Smooth muscle cell (in vitro differentiated cells): ENCODE measurements at regions not wholly inside any gene's neighbourhood (a gene's known extent, or its start where the extent isn't known, plus 50 kb on each side); places are given as distances from the start of the nearest gene placed in this dataset.

Source experiments
- DNase-seq: peaks from one replicate; lab custom pipeline; 2025; ENCODE audit not compliant: unreplicated experiment; lab: John Stamatoyannopoulos, UW
- H2AFZ ChIP-seq: fragments of 200-600 bp; sonication (generic); 2 replicates; pipeline ENCODE4 v1.6.0; 2016; ENCODE audit warnings: antibody characterized with exemption, low read depth, mild to moderate bottlenecking
- H3F3A ChIP-seq: fragments of 200-600 bp; sonication (generic); 2 replicates; pipeline ENCODE4 v1.6.0; 2017; ENCODE audit warnings: antibody characterized with exemption, low read depth
- H3K27ac ChIP-seq: fragments of 200-600 bp; sonication (generic); 2 replicates; pipeline ENCODE4 v1.5.1; 2016; ENCODE audit warnings: low read depth, mild to moderate bottlenecking
- H3K27me3 ChIP-seq: fragments of 200-600 bp; sonication (generic); 2 replicates; pipeline ENCODE4 v1.6.1; 2016; ENCODE audit warnings: low read depth, mild to moderate bottlenecking
- H3K36me3 ChIP-seq: fragments of 200-600 bp; sonication (generic); 2 replicates; pipeline ENCODE4 v1.5.1; 2016; ENCODE audit warnings: low read depth
- H3K4me1 ChIP-seq: fragments of 200-600 bp; sonication (generic); 2 replicates; pipeline ENCODE4 v1.5.1; 2016; ENCODE audit warnings: low read depth
- H3K4me2 ChIP-seq: fragments of 200-600 bp; sonication (generic); 2 replicates; pipeline ENCODE4 v1.6.0; 2016; ENCODE audit warnings: mild to moderate bottlenecking
- H3K4me3 ChIP-seq: fragments of 200-600 bp; sonication (generic); 2 replicates; pipeline ENCODE4 v1.5.1; 2016; ENCODE audit warnings: mild to moderate bottlenecking
- H3K79me2 ChIP-seq: fragments of 200-600 bp; sonication (generic); 2 replicates; pipeline ENCODE4 v1.6.0; 2016; ENCODE audit warnings: low read depth, mild to moderate bottlenecking
- H3K9ac ChIP-seq: fragments of 200-600 bp; sonication (generic); 2 replicates; pipeline ENCODE4 v1.6.0; 2016; ENCODE audit warnings: low read depth
- H3K9me3 ChIP-seq: fragments of 200-600 bp; sonication (generic); replicated peaks from 2 replicates; pipeline ENCODE4 v1.5.1; 2016; ENCODE audit warnings: low read depth
- H4K20me1 ChIP-seq: fragments of 200-600 bp; sonication (generic); 2 replicates; pipeline ENCODE4 v1.6.0; 2016; ENCODE audit warnings: low read depth
- WGBS: methylation state at CpG from one replicate; pipeline ENCODE4 v1.1.7; 2016; ENCODE audit warnings: low lambda C conversion rate; 5-methylcytosine and 5-hydroxymethylcytosine counted together
- TF ChIP-seq, protein P1 (sequence below): fragments of 200-600 bp; sonication (generic); IDR thresholded peaks from 2 replicates; pipeline ENCODE4 v1.5.1; 2017; ENCODE audit warnings: borderline replicate concordance, mild to moderate bottlenecking, antibody characterized with exemption; ENCODE audit not compliant: insufficient read depth, poor library complexity, severe bottlenecking

DNA sequence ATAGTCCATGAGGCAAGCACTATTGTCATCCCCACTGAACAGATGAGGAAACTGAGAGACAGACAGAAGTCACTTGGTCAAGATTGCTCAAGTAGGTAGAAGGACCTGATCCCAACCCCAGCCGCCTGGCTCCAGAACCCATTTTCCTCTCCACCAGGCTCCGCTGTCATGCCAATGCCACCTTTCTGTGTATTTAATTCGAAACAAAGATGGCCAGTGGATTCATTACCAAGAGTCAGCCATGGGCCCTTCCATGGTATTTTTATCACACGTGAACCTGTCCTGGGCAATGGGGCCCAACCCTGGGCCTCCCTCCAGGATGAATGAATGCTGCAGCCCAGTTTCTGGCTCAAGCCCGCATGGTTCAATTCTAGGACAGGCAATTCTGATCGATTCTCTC is 673.4 kb downstream of the BCL11B start:
- no peak overlapping the region for H3K4me2 ChIP-seq
- H3K27ac ChIP-seq, result no peak overlapping the region
- H3K79me2 ChIP-seq, result no peaks in the 10 kb centered on the region
- H4K20me1 ChIP-seq, result no peaks in the 10 kb centered on the region
- WGBS, result 94% methylated on average over 6 of the region's 6 CpGs
- no peaks in the 10 kb centered on the region for H3K36me3 ChIP-seq
- no peaks in the 10 kb centered on the region for H3K4me1 ChIP-seq
- TF ChIP-seq, protein P1, sequence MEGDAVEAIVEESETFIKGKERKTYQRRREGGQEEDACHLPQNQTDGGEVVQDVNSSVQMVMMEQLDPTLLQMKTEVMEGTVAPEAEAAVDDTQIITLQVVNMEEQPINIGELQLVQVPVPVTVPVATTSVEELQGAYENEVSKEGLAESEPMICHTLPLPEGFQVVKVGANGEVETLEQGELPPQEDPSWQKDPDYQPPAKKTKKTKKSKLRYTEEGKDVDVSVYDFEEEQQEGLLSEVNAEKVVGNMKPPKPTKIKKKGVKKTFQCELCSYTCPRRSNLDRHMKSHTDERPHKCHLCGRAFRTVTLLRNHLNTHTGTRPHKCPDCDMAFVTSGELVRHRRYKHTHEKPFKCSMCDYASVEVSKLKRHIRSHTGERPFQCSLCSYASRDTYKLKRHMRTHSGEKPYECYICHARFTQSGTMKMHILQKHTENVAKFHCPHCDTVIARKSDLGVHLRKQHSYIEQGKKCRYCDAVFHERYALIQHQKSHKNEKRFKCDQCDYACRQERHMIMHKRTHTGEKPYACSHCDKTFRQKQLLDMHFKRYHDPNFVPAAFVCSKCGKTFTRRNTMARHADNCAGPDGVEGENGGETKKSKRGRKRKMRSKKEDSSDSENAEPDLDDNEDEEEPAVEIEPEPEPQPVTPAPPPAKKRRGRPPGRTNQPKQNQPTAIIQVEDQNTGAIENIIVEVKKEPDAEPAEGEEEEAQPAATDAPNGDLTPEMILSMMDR, result no peak
- H3K9ac ChIP-seq, result no peak overlapping the region
- no peak overlapping the region for H2AFZ ChIP-seq
- no peak overlapping the region for H3K4me3 ChIP-seq
- no peaks in the 10 kb centered on the region for H3K9me3 ChIP-seq
- no peaks in the 10 kb centered on the region for H3K27me3 ChIP-seq
- DNase-seq, result no peak
- H3F3A ChIP-seq, result no peaks in the 10 kb centered on the region

DNA sequence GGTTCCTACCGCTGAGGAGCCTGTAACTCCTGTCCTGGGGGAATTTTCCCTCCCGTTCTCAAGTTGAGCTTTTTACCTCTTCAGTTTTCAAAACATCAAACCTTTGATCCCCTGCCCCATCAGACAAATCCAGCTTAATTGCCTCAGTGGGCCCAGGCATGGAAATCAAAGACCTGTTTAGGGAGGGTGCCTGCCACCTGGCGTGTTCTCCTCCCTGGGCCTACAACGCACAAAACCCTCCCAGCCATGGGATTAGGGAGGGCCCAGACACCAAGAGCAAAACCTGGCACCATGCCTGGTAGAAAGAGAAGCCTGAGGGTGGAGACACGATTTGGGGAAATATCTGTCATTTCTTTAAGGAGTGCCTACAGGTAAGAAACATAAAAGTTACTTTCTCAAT is 672.9 kb downstream of the BCL11B start:
- WGBS, result 71% methylated on average over 5 of the region's 5 CpGs
- H3K4me1 ChIP-seq, result no peaks in the 10 kb centered on the region
- H3K27me3 ChIP-seq, result no peaks in the 10 kb centered on the region
- no peaks in the 10 kb centered on the region for H3F3A ChIP-seq
- H2AFZ ChIP-seq, result no peak overlapping the region
- no peak overlapping the region for H3K4me2 ChIP-seq
- no peak overlapping the region for H3K9ac ChIP-seq
- no peaks in the 10 kb centered on the region for H4K20me1 ChIP-seq
- TF ChIP-seq, protein P1, result no peak
- no peaks in the 10 kb centered on the region for H3K9me3 ChIP-seq
- no peak overlapping the region for H3K4me3 ChIP-seq
- no peaks in the 10 kb centered on the region for H3K79me2 ChIP-seq
- no peak overlapping the region for H3K27ac ChIP-seq
- no peaks in the 10 kb centered on the region for H3K36me3 ChIP-seq
- DNase-seq, result no peak

DNA sequence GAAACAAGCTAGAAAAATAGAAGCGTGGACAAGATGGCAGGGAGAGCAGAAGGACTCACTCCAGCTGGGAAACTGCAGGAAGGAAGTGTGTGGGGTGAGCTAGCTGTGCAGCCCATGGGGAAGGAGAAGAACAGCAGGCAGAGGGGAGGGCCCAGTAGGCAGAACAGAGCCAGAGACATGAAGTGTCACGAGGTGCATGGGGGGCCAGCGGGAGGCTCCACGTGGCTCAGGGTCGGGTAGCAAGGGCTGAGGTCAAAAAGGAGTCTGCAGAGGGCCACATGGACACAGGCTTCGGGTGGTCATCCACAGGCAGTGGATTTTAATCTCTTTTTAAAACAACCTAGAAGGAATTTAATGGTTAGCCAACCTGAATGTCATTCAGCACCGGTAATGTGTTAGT is 669.0 kb downstream of the BCL11B start:
- H3K27me3 ChIP-seq, result no peaks in the 10 kb centered on the region
- no peaks in the 10 kb centered on the region for H4K20me1 ChIP-seq
- 82% methylated on average over 7 of the region's 7 CpGs for WGBS
- TF ChIP-seq, protein P1, result no peak
- H3K36me3 ChIP-seq, result no peaks in the 10 kb centered on the region
- H3K4me1 ChIP-seq, result no peaks in the 10 kb centered on the region
- DNase-seq, result no peak
- H3K9me3 ChIP-seq, result no peaks in the 10 kb centered on the region
- no peak overlapping the region for H3K27ac ChIP-seq
- no peaks in the 10 kb centered on the region for H3K79me2 ChIP-seq
- no peak overlapping the region for H2AFZ ChIP-seq
- H3K9ac ChIP-seq, result no peak overlapping the region
- H3F3A ChIP-seq, result no peaks in the 10 kb centered on the region
- H3K4me2 ChIP-seq, result no peak overlapping the region
- H3K4me3 ChIP-seq, result no peak overlapping the region

DNA sequence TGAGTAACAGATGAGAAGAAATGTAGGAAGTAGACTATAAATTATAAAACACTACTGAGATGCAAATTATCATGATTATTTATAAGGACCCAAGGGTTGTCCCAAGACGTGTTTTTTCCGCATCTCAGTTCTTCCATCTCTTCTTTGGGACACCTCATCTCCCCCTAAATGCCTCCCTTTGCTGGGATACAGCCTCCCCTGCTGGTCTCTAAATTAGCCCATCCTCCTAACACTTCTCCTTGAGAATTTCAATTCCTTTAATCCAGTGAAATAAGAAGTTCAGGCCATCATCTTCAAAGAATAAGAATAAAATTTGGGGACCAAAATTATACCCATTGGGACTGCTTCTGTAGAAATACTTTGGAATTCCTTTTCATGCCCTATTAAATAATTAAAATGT is 667.0 kb downstream of the BCL11B start:
- H3K36me3 ChIP-seq, result no peaks in the 10 kb centered on the region
- no peak overlapping the region for H3K9ac ChIP-seq
- no peaks in the 10 kb centered on the region for H3K27me3 ChIP-seq
- WGBS, result 74% methylated on average over 2 of the region's 2 CpGs
- TF ChIP-seq, protein P1, result no peak
- no peaks in the 10 kb centered on the region for H3K9me3 ChIP-seq
- no peaks in the 10 kb centered on the region for H3K4me1 ChIP-seq
- no peaks in the 10 kb centered on the region for H4K20me1 ChIP-seq
- no peak overlapping the region for H2AFZ ChIP-seq
- DNase-seq, result no peak
- H3K79me2 ChIP-seq, result no peaks in the 10 kb centered on the region
- no peak overlapping the region for H3K4me2 ChIP-seq
- no peaks in the 10 kb centered on the region for H3F3A ChIP-seq
- H3K4me3 ChIP-seq, result no peak overlapping the region
- H3K27ac ChIP-seq, result no peak overlapping the region
